Stimulated activated effector memory CD8-positive, alpha-beta T cell treated with anti-CD3 and anti-CD28 coated beads, Interleukin-12 subunit alpha, Interleukin-12 subunit beta, amount 100 ng/mL, for 72 hours (primary cell): ENCODE measurements at regions not wholly inside any gene's neighbourhood (a gene's known extent, or its start where the extent isn't known, plus 50 kb on each side); places are given as distances from the start of the nearest gene placed in this dataset.
A peak's percentile ranks its signal among the peaks of the same experiment; 100 is the strongest.

Experiments used
- ATAC-seq: fragments of 150-1000 bp; cut with Tn5 transposase; 2 replicates; pipeline ENCODE4 v1.10.0; 2021
- DNase-seq, 2 donors: peaks; one replicate each; pipeline ENCODE4 v3.0.0; 2021 to 2022; ENCODE audit warnings: low spot score in 2 of 2
- H3K27ac Mint-ChIP-seq: one replicate; pipeline ENCODE4 v1.8.0; 2022; ENCODE audit warnings: mild to moderate bottlenecking, mixed read lengths
- H3K36me3 Mint-ChIP-seq: one replicate; pipeline ENCODE4 v1.8.0; 2022; ENCODE audit warnings: mild to moderate bottlenecking, mixed read lengths
- H3K4me1 Mint-ChIP-seq: one replicate; pipeline ENCODE4 v1.8.0; 2022; ENCODE audit warnings: mixed read lengths
- H3K4me3 Mint-ChIP-seq: one replicate; pipeline ENCODE4 v1.8.0; 2022; ENCODE audit warnings: mild to moderate bottlenecking, mixed read lengths
- H3K9me3 Mint-ChIP-seq: one replicate; pipeline ENCODE4 v1.8.0; 2022; ENCODE audit warnings: mixed read lengths

DNA sequence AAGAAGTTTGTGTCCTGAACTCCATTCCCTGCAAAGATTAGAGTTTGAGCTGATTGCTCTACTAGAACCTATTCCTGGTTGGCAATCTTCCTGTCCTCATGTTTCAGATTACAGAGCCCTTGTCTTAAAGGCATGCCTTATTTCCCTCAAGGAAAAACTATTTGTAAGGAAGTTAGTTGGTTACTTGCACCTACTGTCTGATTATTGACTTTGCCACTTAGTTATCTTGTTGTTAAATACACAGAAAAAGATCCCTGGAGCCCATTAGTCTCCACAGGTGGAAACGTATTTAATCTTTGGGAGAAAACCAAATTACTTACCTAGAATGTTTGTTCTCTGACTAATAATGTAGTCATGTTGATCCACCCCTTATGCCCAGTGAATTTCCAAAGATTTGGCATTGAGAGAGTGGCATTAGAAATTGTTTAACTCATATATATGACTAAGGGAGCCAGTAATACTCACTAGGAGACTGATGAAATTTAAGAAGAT is 132.3 kb upstream of the ELL2 start:
- DNase-seq (no peak), ATAC-seq (no peak)
- H3K4me3 Mint-ChIP-seq, result no peak overlapping the region
- no peaks in the 10 kb centered on the region for H3K9me3 Mint-ChIP-seq
- no peaks in the 10 kb centered on the region for H3K4me1 Mint-ChIP-seq
- no peak overlapping the region for H3K27ac Mint-ChIP-seq
- no peaks in the 10 kb centered on the region for H3K36me3 Mint-ChIP-seq

- no peaks in the 10 kb centered on the region for H3K36me3 Mint-ChIP-seq
Measured at GRCh38 chr5:96093340-96093739, 131.7 kb upstream of the ELL2 start.

GRCh38 chr5:96091874-96092273 is 130.2 kb upstream of the ELL2 start:
- H3K9me3 Mint-ChIP-seq, result no peaks in the 10 kb centered on the region
- no peaks in the 10 kb centered on the region for H3K4me1 Mint-ChIP-seq
- no peak for DNase-seq
- peak; percentile 89 for ATAC-seq
- no peak overlapping the region for H3K4me3 Mint-ChIP-seq
- H3K36me3 Mint-ChIP-seq, result no peaks in the 10 kb centered on the region
- no peak overlapping the region for H3K27ac Mint-ChIP-seq

More at GRCh38 chr5:96093340-96093739, 131.7 kb upstream of the ELL2 start:
- no peak overlapping the region for H3K4me3 Mint-ChIP-seq
- no peaks in the 10 kb centered on the region for H3K4me1 Mint-ChIP-seq
- H3K27ac Mint-ChIP-seq, result peak overlapping the region; percentile 52
- no peaks in the 10 kb centered on the region for H3K9me3 Mint-ChIP-seq
- ATAC-seq (no peak), DNase-seq (no peak)

GRCh38 chr5:96090215-96090614 is 128.6 kb upstream of the ELL2 start:
- DNase-seq, result no peak
- H3K9me3 Mint-ChIP-seq, result no peaks in the 10 kb centered on the region
- H3K4me3 Mint-ChIP-seq, result no peak overlapping the region
- no peak for ATAC-seq
- H3K27ac Mint-ChIP-seq, result peak overlapping the region; percentile 21
- H3K4me1 Mint-ChIP-seq, result no peaks in the 10 kb centered on the region
- no peaks in the 10 kb centered on the region for H3K36me3 Mint-ChIP-seq

GRCh38 chr5:96088706-96089498 is 127.3 kb upstream of the ELL2 start:
- ATAC-seq, result no peak

DNA sequence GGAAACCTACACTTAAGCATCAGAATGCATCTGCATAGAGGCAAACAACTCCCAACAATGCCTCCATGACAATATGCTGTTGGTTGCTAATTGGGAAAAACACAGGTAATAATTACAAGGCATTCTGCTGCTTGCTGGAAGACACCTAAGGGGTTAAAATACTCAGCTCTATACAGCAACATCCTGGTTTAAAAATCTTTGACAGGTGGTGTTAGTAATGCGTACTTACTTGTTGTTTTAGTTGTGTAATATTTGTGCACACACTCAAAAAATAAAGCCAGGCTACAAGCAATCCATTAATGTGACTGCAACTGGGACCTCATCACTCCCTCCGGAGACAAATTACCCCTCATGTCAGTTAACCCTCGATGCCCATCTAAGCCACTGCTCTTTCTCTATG is 126.3 kb upstream of the ELL2 start:
- DNase-seq (no peak), ATAC-seq (no peak)
- Mint-ChIP-seq H3K36me3 (no peaks in the 10 kb centered on the region), H3K4me1 (peaks cover 8% of the 10 kb centered on the region), H3K27ac (no peak overlapping the region), H3K4me3 (no peak overlapping the region), H3K9me3 (no peaks in the 10 kb centered on the region)

More at GRCh38 chr5:96088706-96089498, 127.3 kb upstream of the ELL2 start:
- no peak for DNase-seq
- no peaks in the 10 kb centered on the region for H3K4me1 Mint-ChIP-seq
- no peaks in the 10 kb centered on the region for H3K9me3 Mint-ChIP-seq
- no peak overlapping the region for H3K27ac Mint-ChIP-seq
- H3K36me3 Mint-ChIP-seq, result no peaks in the 10 kb centered on the region
- H3K4me3 Mint-ChIP-seq, result no peak overlapping the region

DNA sequence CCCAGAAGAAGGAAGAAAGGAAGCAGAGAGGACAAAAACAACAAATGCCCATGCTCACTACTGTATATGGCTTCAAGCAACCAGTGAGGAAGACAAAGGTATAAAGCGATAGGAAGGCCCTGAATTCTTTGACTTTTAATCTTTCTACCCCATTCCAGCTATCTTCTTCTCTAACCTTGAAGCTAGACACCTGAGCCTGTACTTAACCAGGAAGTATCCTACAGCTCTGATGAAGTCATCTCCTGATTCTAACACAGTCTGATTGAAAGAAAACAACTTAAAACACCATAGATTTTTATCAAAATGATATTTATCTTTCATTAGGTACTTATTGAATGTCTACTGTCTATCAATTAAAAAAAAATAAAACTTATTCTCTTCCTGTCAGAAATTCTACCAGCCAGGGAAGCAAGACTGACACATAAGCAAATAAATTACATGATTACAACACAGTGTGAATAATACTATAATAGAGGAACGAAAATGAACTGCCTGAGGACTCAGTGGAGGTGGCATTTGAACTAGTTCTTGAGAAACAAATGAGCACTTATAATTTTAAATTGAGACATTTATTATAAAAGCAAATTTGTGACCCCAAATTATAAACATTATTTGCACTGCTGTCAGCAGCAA is 123.3 kb upstream of the ELL2 start:
- ATAC-seq (no peak), DNase-seq (no peak)
- peaks cover 19% of the 10 kb centered on the region for H3K4me1 Mint-ChIP-seq
- H3K36me3 Mint-ChIP-seq, result no peaks in the 10 kb centered on the region
- H3K9me3 Mint-ChIP-seq, result no peaks in the 10 kb centered on the region
- H3K4me3 Mint-ChIP-seq, result no peak overlapping the region
- no peak overlapping the region for H3K27ac Mint-ChIP-seq

GRCh38 chr5:96083361-96083881 is 121.8 kb upstream of the ELL2 start:
- H3K9me3 Mint-ChIP-seq, result no peaks in the 10 kb centered on the region
- peaks cover 30% of the 10 kb centered on the region for H3K4me1 Mint-ChIP-seq
- H3K4me3 Mint-ChIP-seq, result no peak overlapping the region
- no peak for DNase-seq
- H3K36me3 Mint-ChIP-seq, result no peaks in the 10 kb centered on the region
- peak; percentile 49 for ATAC-seq
- peak overlapping the region; percentile 73 for H3K27ac Mint-ChIP-seq

DNA sequence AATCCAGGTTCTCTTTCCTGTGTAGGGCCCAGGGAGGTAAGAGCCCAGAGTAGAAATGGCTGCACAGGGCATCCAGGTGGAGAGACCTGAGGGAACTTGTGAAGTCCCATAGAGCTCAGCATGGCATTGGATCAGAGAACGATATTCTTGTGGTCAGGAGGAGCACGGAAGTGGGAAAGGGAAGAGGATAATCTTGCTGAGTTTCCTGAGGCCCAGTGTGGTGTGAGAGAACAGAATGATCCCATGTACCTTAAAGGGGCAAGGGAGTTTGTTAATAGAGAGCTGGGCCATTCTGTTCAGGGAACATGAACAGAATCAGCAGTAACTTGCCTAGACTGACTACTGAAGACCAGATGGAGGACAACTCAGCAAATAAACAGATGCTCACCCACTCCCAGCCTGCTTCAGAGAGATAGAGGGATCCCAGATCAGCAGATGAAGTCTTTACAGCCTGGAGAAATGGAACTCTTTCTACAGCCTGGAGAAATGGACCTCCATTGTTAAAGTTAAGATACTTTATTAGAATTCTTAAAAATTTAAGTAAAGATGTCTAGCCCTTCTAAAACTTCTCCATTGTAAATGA is 119.7 kb upstream of the ELL2 start:
- H3K9me3 Mint-ChIP-seq, result no peaks in the 10 kb centered on the region
- no peak overlapping the region for H3K4me3 Mint-ChIP-seq
- DNase-seq (no peak), ATAC-seq (no peak)
- peaks cover 34% of the 10 kb centered on the region for H3K4me1 Mint-ChIP-seq
- no peaks in the 10 kb centered on the region for H3K36me3 Mint-ChIP-seq
- H3K27ac Mint-ChIP-seq, result peak overlapping the region; percentile 3

DNA sequence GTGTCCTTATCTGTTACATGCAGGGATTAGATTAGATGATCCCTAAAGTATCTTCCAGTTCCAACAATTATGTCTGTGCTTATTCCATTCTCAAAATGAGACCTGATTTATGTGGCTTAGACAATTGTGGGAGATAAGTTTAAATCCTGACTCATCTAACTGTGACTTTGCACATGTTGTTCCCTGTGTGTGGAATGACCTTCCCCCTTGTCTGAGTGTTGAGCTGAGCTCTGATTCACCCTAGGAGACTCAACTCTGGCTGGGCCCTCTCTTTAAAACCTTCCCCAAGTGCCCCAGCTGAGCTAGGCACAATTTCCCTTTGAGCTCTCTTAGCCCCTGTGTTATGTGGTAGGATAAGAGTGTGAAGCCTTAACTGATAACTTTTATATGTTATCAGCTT is 118.9 kb upstream of the ELL2 start:
- no peaks in the 10 kb centered on the region for H3K9me3 Mint-ChIP-seq
- peaks cover 34% of the 10 kb centered on the region for H3K4me1 Mint-ChIP-seq
- H3K27ac Mint-ChIP-seq, result no peak overlapping the region
- DNase-seq (no peak), ATAC-seq (peak; percentile 56)
- H3K4me3 Mint-ChIP-seq, result no peak overlapping the region
- no peaks in the 10 kb centered on the region for H3K36me3 Mint-ChIP-seq

GRCh38 chr5:96079962-96080361 is 118.3 kb upstream of the ELL2 start:
- DNase-seq (no peak), ATAC-seq (no peak)
- no peaks in the 10 kb centered on the region for H3K9me3 Mint-ChIP-seq
- H3K36me3 Mint-ChIP-seq, result no peaks in the 10 kb centered on the region
- H3K4me1 Mint-ChIP-seq, result peaks cover 34% of the 10 kb centered on the region
- no peak overlapping the region for H3K27ac Mint-ChIP-seq
- no peak overlapping the region for H3K4me3 Mint-ChIP-seq

DNA sequence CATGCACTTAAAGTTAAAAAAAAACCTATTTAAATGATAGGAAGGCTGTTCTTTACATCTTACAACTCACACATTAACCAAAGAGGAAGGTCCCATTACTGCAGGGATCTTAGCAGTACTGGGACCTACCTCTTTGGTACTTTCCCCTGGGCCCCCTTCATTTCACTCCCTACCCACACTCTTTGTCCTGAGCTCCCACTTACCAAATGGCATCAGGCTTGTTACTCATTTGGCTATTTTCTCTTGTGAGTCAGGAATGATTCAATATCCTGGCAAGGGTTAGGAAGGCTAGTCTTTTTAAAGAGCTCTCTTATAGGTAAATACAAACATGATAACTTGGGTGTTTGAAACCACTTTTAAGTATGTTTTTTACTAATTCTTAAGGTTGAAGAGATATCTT is 117.4 kb upstream of the ELL2 start:
- Mint-ChIP-seq H3K27ac (no peak overlapping the region), H3K4me1 (peaks cover 34% of the 10 kb centered on the region), H3K36me3 (no peaks in the 10 kb centered on the region), H3K9me3 (no peaks in the 10 kb centered on the region), H3K4me3 (peak overlapping the region; percentile 28)
- ATAC-seq (peak; percentile 98), DNase-seq (no peak)

GRCh38 chr5:96076451-96076850 is 114.8 kb upstream of the ELL2 start:
- no peak for ATAC-seq

DNA sequence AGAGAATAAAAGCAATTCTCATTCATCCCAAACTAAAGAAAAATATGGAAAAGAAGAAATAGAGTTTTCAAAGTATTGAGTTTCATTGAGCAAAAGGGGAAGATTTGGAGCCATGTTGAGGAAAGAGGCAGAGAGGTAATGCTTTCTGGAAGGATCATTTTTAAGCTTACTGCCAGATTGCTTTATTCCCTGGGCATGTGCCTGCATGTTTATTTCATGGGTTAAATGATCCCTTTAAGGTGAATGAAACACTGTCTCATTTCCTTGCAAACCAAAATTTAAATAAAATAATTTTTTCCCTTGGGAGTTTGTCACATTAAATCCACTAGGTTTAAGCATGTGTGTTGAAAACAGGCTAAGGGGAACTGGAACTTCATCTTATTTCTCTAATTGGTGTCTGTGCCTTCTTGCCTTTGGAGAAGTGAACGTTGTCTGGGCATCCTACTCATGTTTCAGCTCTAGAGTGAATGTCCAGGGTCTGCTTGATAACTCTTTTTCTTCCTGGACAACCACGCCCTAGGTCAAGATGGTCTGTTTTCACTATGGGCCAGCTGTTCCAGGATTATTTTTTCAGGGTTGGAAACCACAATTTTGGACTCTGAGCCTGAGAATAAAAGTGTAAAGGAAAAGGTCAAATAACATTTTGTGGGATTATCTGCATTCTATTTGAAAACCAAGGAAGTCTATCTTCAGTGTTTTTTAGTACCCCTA is 114.1 kb upstream of the ELL2 start:
- H3K9me3 Mint-ChIP-seq, result no peaks in the 10 kb centered on the region
- ATAC-seq (no peak), DNase-seq (no peak)
- no peak overlapping the region for H3K27ac Mint-ChIP-seq
- peaks cover 19% of the 10 kb centered on the region for H3K4me1 Mint-ChIP-seq
- H3K4me3 Mint-ChIP-seq, result no peak overlapping the region
- no peaks in the 10 kb centered on the region for H3K36me3 Mint-ChIP-seq

More at GRCh38 chr5:96076451-96076850, 114.8 kb upstream of the ELL2 start:
- Mint-ChIP-seq H3K36me3 (no peaks in the 10 kb centered on the region), H3K9me3 (no peaks in the 10 kb centered on the region), H3K4me1 (peaks cover 24% of the 10 kb centered on the region), H3K27ac (no peak overlapping the region), H3K4me3 (no peak overlapping the region)
- DNase-seq, result no peak

DNA sequence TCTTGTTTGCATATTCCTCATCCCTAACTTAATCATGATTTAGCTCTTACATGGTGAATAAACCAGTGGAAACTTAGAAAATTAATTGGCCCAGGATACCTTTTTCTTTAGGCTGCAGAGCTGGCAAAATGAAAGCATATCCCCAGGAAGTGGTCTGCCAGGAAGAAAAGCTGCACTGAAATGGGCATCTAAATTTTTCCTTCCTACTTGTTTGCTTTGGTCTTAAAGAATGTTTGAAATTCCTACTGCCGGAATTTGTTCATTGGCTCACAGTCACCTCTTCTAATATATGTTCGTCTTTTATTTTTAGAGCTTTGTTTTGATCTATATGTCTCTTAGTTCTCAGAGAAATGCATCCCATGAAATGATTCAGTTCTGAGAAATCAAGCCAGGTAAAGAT is 113.2 kb upstream of the ELL2 start:
- no peaks in the 10 kb centered on the region for H3K36me3 Mint-ChIP-seq
- no peak overlapping the region for H3K4me3 Mint-ChIP-seq
- no peak overlapping the region for H3K27ac Mint-ChIP-seq
- no peaks in the 10 kb centered on the region for H3K9me3 Mint-ChIP-seq
- H3K4me1 Mint-ChIP-seq, result peaks cover 22% of the 10 kb centered on the region
- ATAC-seq (no peak), DNase-seq (no peak)
